ENCODE measurements at regions not wholly inside any gene's neighbourhood (a gene's known extent, or its start where the extent isn't known, plus 50 kb on each side); places are given as distances from the start of the nearest gene placed in this dataset.

- Histone ChIP-seq H3K4me1 (ENCODE audit: insufficient read depth, low read length) (peaks cover 5% of the 10 kb centered on the region), H3K27ac (ENCODE audit: low read depth in 1 of 2, low read length in 2 of 2) (no peak overlapping the region), H3K9me3 (ENCODE audit: control insufficient read depth in 1 of 2, insufficient read depth in 1 of 2, low read length in 2 of 2) (no peaks in the 10 kb centered on the region), H3K36me3 (ENCODE audit: insufficient read depth, low read length) (no peaks in the 10 kb centered on the region), H3K27me3 (ENCODE audit: control insufficient read depth in 1 of 2, insufficient read depth in 2 of 2, low read length in 2 of 2) (no peaks in the 10 kb centered on the region), H3K4me3 (ENCODE audit: low read length) (no peak overlapping the region)
- Mint-ChIP-seq H3K4me1 (ENCODE audit: low read depth) (peaks cover 17% of the 10 kb centered on the region), H3K27me3 (no peaks in the 10 kb centered on the region), H3K27ac (no peak overlapping the region), H3K36me3 (ENCODE audit: low read depth) (no peaks in the 10 kb centered on the region), H3K9me3 (no peaks in the 10 kb centered on the region), H3K4me3 (no peak overlapping the region)
- peak; percentile 33 for TF ChIP-seq CTCF (IDR thresholded peaks at IDR 0.05)
- intact Hi-C loops (cut with DNase I, micrococcal nuclease) = loop anchor here in 1 of 2 experiments (1.0 kb wide), 1 partner anchor 215 kb away; no protein-coding TSS in a partner anchor
- ChIA-PET CTCF (interaction anchor here (2.9 kb wide), 1 partner anchor 215 kb away, joined by 15 read pairs; no protein-coding TSS in a partner anchor), POLR2A (interaction anchor here (1.3 to 1.4 kb wide), 2 partner anchors 10 to 92 kb away, joined by 4 to 7 read pairs; no protein-coding TSS in a partner anchor)
- DNase-seq = peak in 3 of 14 experiments; percentile 15 to 25 (median 17)
- ATAC-seq (ENCODE audit: poor library complexity) = no peak
These were observed 91.2 kb downstream of the OTUD1 start for GRCh38 chr10:23530079-23530478.

DNA sequence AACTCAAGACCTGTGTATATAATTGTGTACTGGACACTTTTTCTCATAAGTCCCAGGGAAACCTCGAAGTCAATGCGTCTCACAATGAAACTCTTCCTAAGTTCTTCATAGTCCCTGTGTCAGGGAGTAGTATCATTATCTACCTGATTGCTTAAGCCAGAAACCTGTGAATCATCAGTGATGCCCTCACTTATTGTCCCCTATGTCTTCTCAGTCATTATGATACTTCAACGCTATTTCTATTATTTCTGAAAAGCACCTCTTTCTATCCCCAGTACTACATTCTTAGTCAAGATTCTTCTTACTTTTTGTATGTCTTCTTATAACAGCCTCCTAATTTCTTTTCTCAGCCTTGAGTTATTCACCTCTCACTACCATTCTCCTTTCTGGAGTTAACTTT lies 94.3 kb downstream of the OTUD1 start:
- H3K4me3 ChIP-seq (ENCODE audit: low read length) = no peak overlapping the region
- no peak overlapping the region for H3K4me3 Mint-ChIP-seq
- ChIA-PET POLR2A (no interaction called here), CTCF (no interaction called here)
- H3K27ac ChIP-seq (ENCODE audit: low read depth in 1 of 2, low read length in 2 of 2) = no peak overlapping the region
- DNase-seq = no peak
- peaks cover 5% of the 10 kb centered on the region for H3K4me1 ChIP-seq (ENCODE audit: insufficient read depth, low read length)
- H3K9me3 Mint-ChIP-seq = no peaks in the 10 kb centered on the region
- H3K36me3 Mint-ChIP-seq (ENCODE audit: low read depth) = no peaks in the 10 kb centered on the region
- intact Hi-C loops (cut with DNase I, micrococcal nuclease) = no loop called here
- H3K27me3 ChIP-seq (ENCODE audit: control insufficient read depth in 1 of 2, insufficient read depth in 2 of 2, low read length in 2 of 2) = no peaks in the 10 kb centered on the region
- H3K4me1 Mint-ChIP-seq (ENCODE audit: low read depth) = peaks cover 32% of the 10 kb centered on the region
- H3K27me3 Mint-ChIP-seq = no peaks in the 10 kb centered on the region
- TF ChIP-seq CTCF (IDR thresholded peaks at IDR 0.05) = no peak
- H3K36me3 ChIP-seq (ENCODE audit: insufficient read depth, low read length) = no peaks in the 10 kb centered on the region
- no peak for ATAC-seq (ENCODE audit: poor library complexity)
- no peak overlapping the region for H3K27ac Mint-ChIP-seq
- no peaks in the 10 kb centered on the region for H3K9me3 ChIP-seq (ENCODE audit: control insufficient read depth in 1 of 2, insufficient read depth in 1 of 2, low read length in 2 of 2)

GRCh38 chr10:23534326-23534725 lies 95.5 kb downstream of the OTUD1 start:
- H3K4me1 ChIP-seq (ENCODE audit: insufficient read depth, low read length) = peaks cover 8% of the 10 kb centered on the region
- peak overlapping the region; percentile 73 for H3K27ac Mint-ChIP-seq
- ChIA-PET CTCF (no interaction called here), POLR2A (no interaction called here)
- no peaks in the 10 kb centered on the region for H3K27me3 ChIP-seq (ENCODE audit: control insufficient read depth in 1 of 2, insufficient read depth in 2 of 2, low read length in 2 of 2)
- H3K9me3 ChIP-seq (ENCODE audit: control insufficient read depth in 1 of 2, insufficient read depth in 1 of 2, low read length in 2 of 2) = no peaks in the 10 kb centered on the region
- no peak for TF ChIP-seq CTCF (IDR thresholded peaks at IDR 0.05)
- no peaks in the 10 kb centered on the region for H3K36me3 Mint-ChIP-seq (ENCODE audit: low read depth)
- no peak overlapping the region for H3K27ac ChIP-seq (ENCODE audit: low read depth in 1 of 2, low read length in 2 of 2)
- no peaks in the 10 kb centered on the region for H3K9me3 Mint-ChIP-seq
- peak overlapping the region; percentile 1 for H3K4me3 Mint-ChIP-seq
- DNase-seq (peak in 2 of 14 experiments; percentile 7 to 24), ATAC-seq (ENCODE audit: poor library complexity) (peak; percentile 64)
- intact Hi-C loops (cut with DNase I, micrococcal nuclease) = no loop called here
- H3K4me1 Mint-ChIP-seq (ENCODE audit: low read depth) = peaks cover 43% of the 10 kb centered on the region
- no peaks in the 10 kb centered on the region for H3K27me3 Mint-ChIP-seq
- H3K4me3 ChIP-seq (ENCODE audit: low read length) = no peak overlapping the region
- H3K36me3 ChIP-seq (ENCODE audit: insufficient read depth, low read length) = no peaks in the 10 kb centered on the region

Data from CD4-positive, alpha-beta T cell (primary cell).